ENCODE measurements at regions not wholly inside any gene's neighbourhood (a gene's known extent, or its start where the extent isn't known, plus 50 kb on each side); places are given as distances from the start of the nearest gene placed in this dataset.
"Not testable (repeated sequence)": the region's sequence is repeated elsewhere in the genome, so short reads cannot be mapped to it uniquely, and the experiment has no call there.

GRCh38 chr2:89160306-89160705, 468.8 kb downstream of the RPIA start:
- DNase-seq, result not testable (repeated sequence)

- DNase-seq, result not testable (repeated sequence)
Observed at GRCh38 chr2:89161626-89162025, 470.2 kb downstream of the RPIA start.

- DNase-seq, result not testable (repeated sequence)
Observed at GRCh38 chr2:89170506-89171173, 479.2 kb downstream of the RPIA start.

GRCh38 chr2:89171174-89171519, 479.7 kb downstream of the RPIA start:
- DNase-seq, result not testable (repeated sequence)

- DNase-seq, result not testable (repeated sequence)
Observed at GRCh38 chr2:89177004-89177403, 485.5 kb downstream of the RPIA start.

GRCh38 chr2:89182221-89182620, 490.7 kb downstream of the RPIA start:
- DNase-seq, result not testable (repeated sequence)

- not testable (repeated sequence) for DNase-seq
Observed at GRCh38 chr2:89184746-89185145, 493.3 kb downstream of the RPIA start.

- not testable (repeated sequence) for DNase-seq
Observed at GRCh38 chr2:89195636-89196251, 504.3 kb downstream of the RPIA start.

GRCh38 chr2:89196719-89197118, 505.2 kb downstream of the RPIA start:
- DNase-seq, result not testable (repeated sequence)

GRCh38 chr2:89198026-89198425, 506.6 kb downstream of the RPIA start:
- DNase-seq, result not testable (repeated sequence)

GRCh38 chr2:89199453-89200246, 508.2 kb downstream of the RPIA start:
- DNase-seq, result not testable (repeated sequence)

- not testable (repeated sequence) for DNase-seq
Observed at GRCh38 chr2:89200247-89200527, 508.7 kb downstream of the RPIA start.

GRCh38 chr2:89202518-89202917, 511.0 kb downstream of the RPIA start:
- not testable (repeated sequence) for DNase-seq

- peak; percentile 37 to 42 for DNase-seq
Observed at GRCh38 chr2:89205153-89205552, 513.7 kb downstream of the RPIA start.

GRCh38 chr2:89208144-89208932, 516.9 kb downstream of the RPIA start:
- DNase-seq, result peak; percentile 29 to 61

- peak; percentile 3 to 53 for DNase-seq
Observed at GRCh38 chr2:89213151-89213550, 521.7 kb downstream of the RPIA start.

GRCh38 chr2:89213811-89214210, 522.3 kb downstream of the RPIA start:
- not testable (repeated sequence) for DNase-seq

- DNase-seq, result not testable (repeated sequence)
Observed at GRCh38 chr2:89221474-89221873, 530.0 kb downstream of the RPIA start.

GRCh38 chr2:89222063-89222732, 530.7 kb downstream of the RPIA start:
- DNase-seq, result not testable (repeated sequence)

- not testable (repeated sequence) for DNase-seq
Observed at GRCh38 chr2:89224803-89225202, 533.3 kb downstream of the RPIA start.

- not testable (repeated sequence) for DNase-seq
Observed at GRCh38 chr2:89229979-89230378, 538.5 kb downstream of the RPIA start.

- not testable (repeated sequence) for DNase-seq
Observed at GRCh38 chr2:89231241-89231640, 539.8 kb downstream of the RPIA start.

All from inflammatory macrophage (primary cell).